Fibroblast of lung (primary cell): ENCODE measurements at regions not wholly inside any gene's neighbourhood (a gene's known extent, or its start where the extent isn't known, plus 50 kb on each side); places are given as distances from the start of the nearest gene placed in this dataset.

ENCODE experiments used
- CTCF ChIP-seq, 2 donors: IDR thresholded peaks in 1 of 2; conservative IDR thresholded peaks in 1 of 2; 1 replicate in 1 of 2; 2 replicates in 1 of 2; pipeline ENCODE4 v1.5.1; 2011 to 2012; ENCODE audit warnings: low read length in 2 of 2, control low read depth in 1 of 2, inconsistent platforms in 1 of 2, low read depth in 1 of 2, mild to moderate bottlenecking in 1 of 2
- EZH2 ChIP-seq: IDR thresholded peaks from 2 replicates; pipeline ENCODE4 v1.5.1; 2012; ENCODE audit warnings: low read length, control low read depth, mild to moderate bottlenecking; ENCODE audit errors: missing control alignments

GRCh38 chr14:81837304-81837703 lies 303.7 kb upstream of the SEL1L start:
- TF ChIP-seq EZH2 (no peak), CTCF (conservative IDR thresholded peaks at IDR 0.05 in 1 of 2, IDR thresholded peaks at IDR 0.05 in 1 of 2; ENCODE audit: low read depth in 1 of 2, low read length in 2 of 2) (no peak)
